ENCODE measurements at regions not wholly inside any gene's neighbourhood (a gene's known extent, or its start where the extent isn't known, plus 50 kb on each side); places are given as distances from the start of the nearest gene placed in this dataset.

- no peak for TF ChIP-seq CTCF (conservative IDR thresholded peaks at IDR 0.05)
- peak overlapping the region; percentile 49; the same call in 1 of the 2 replicates for H3K27ac ChIP-seq
These were observed 219.4 kb upstream of the CPNE8 start for GRCh38 chr12:39124768-39125167.

GRCh38 chr12:39123580-39124253, 218.3 kb upstream of the CPNE8 start:
- no peak overlapping the region for H3K27ac ChIP-seq
- TF ChIP-seq CTCF (conservative IDR thresholded peaks at IDR 0.05) = no peak

GRCh38 chr12:39122562-39123204, 217.3 kb upstream of the CPNE8 start:
- TF ChIP-seq CTCF (conservative IDR thresholded peaks at IDR 0.05) = no peak
- H3K27ac ChIP-seq = no peak overlapping the region

GRCh38 chr12:39116861-39117260, 211.5 kb upstream of the CPNE8 start:
- H3K27ac ChIP-seq = no peak overlapping the region
- no peak for TF ChIP-seq CTCF (conservative IDR thresholded peaks at IDR 0.05)

- H3K27ac ChIP-seq = no peak overlapping the region
- no peak for TF ChIP-seq CTCF (conservative IDR thresholded peaks at IDR 0.05)
These were observed 206.7 kb upstream of the CPNE8 start for GRCh38 chr12:39112064-39112463.

- H3K27ac ChIP-seq = no peak overlapping the region
- no peak for TF ChIP-seq CTCF (conservative IDR thresholded peaks at IDR 0.05)
These were observed 199.7 kb upstream of the CPNE8 start for GRCh38 chr12:39105111-39105510.

GRCh38 chr12:39103552-39104165, 198.3 kb upstream of the CPNE8 start:
- peak; percentile 93 for TF ChIP-seq CTCF (conservative IDR thresholded peaks at IDR 0.05)
- peak overlapping the region; percentile 37 for H3K27ac ChIP-seq
